ENCODE measurements at regions not wholly inside any gene's neighbourhood (a gene's known extent, or its start where the extent isn't known, plus 50 kb on each side); places are given as distances from the start of the nearest gene placed in this dataset.

- Histone ChIP-seq H3K4me3 (no peak overlapping the region), H3K27ac (no peak overlapping the region), H3K27me3 (no peaks in the 10 kb centered on the region), H3K36me3 (no peaks in the 10 kb centered on the region), H3K9me3 (no peaks in the 10 kb centered on the region), H3K4me1 (no peaks in the 10 kb centered on the region)
- TF ChIP-seq POLR2A (IDR thresholded peaks at IDR 0.05), result no peak
- TF ChIP-seq, protein P1, sequence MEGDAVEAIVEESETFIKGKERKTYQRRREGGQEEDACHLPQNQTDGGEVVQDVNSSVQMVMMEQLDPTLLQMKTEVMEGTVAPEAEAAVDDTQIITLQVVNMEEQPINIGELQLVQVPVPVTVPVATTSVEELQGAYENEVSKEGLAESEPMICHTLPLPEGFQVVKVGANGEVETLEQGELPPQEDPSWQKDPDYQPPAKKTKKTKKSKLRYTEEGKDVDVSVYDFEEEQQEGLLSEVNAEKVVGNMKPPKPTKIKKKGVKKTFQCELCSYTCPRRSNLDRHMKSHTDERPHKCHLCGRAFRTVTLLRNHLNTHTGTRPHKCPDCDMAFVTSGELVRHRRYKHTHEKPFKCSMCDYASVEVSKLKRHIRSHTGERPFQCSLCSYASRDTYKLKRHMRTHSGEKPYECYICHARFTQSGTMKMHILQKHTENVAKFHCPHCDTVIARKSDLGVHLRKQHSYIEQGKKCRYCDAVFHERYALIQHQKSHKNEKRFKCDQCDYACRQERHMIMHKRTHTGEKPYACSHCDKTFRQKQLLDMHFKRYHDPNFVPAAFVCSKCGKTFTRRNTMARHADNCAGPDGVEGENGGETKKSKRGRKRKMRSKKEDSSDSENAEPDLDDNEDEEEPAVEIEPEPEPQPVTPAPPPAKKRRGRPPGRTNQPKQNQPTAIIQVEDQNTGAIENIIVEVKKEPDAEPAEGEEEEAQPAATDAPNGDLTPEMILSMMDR (IDR thresholded peaks at IDR 0.05), result no peak
- no peak for DNase-seq
- intact Hi-C loops (cut with DNase I), result no loop called here
- 69 to 70% methylated on average over 3 of the region's 3 CpGs for WGBS, 2 donors
These were observed 230.5 kb upstream of the LRTM1 start for GRCh38 chr3:55158345-55158744.

DNA sequence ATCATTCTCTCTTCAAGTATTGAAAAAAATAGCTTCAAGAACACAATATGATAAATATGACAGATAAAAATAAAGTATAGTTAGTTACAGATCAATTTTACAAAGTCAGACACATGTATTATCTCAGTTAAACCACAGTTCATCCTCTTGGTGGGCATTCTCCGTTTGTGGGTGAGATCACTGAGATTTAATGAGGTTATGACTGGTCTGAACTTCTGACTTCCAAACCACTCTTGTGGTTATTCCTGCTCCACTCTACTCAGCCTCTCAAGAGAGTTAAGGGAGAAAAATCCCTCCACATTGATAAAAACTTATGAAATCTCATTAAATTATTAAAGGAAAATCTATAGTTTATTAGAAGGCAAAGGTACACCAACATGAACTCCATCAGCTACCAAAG lies 229.9 kb upstream of the LRTM1 start:
- H3K27ac ChIP-seq, result no peak overlapping the region
- no peaks in the 10 kb centered on the region for H3K4me1 ChIP-seq
- TF ChIP-seq, protein P1 (IDR thresholded peaks at IDR 0.05), result no peak
- no peak for TF ChIP-seq POLR2A (IDR thresholded peaks at IDR 0.05)
- no peak overlapping the region for H3K4me3 ChIP-seq
- H3K36me3 ChIP-seq, result no peaks in the 10 kb centered on the region
- H3K27me3 ChIP-seq, result no peaks in the 10 kb centered on the region
- DNase-seq, result no peak
- no peaks in the 10 kb centered on the region for H3K9me3 ChIP-seq
- intact Hi-C loops (cut with DNase I), result no loop called here
- WGBS, 2 donors, result 53 to 74% methylated on average over 1 of the region's 1 CpG

DNA sequence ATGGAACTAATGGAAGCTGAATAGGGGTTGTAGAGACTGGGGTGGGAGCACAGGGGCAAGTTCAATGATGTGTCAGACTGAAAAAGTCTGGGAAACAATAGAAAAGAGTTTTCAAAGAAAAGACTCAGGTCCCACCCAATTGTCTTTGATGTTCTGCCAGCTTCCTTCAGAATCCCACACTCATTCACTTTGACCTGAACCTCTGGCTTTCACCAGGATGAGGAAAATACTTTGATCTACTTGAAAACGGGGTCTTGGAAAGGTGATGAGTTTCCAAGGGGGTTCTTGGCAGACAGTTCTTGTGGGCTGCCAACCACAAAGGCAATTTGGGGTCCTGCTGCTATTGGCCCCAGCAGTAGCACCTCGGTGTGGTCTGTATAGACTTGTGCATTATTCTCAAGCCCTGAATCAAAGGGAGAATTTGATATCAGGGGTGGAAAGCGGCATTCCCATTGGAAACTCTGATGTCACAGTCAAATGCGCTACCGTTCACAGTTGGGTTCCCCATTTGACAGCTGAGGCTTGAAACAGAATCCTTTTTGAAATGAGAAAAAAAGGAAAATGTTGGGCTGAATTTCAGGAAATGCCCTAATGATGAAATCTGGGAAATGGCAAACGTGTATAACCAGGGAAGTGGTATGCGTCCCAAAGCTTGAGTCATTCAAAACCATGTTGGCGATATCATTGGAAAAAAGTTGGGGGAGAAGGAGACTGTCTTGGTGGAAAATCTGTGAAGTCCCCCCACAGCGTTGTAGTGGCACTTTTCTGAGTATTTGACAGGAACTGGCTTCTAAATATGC lies 229.2 kb upstream of the LRTM1 start:
- H3K4me1 ChIP-seq, result no peaks in the 10 kb centered on the region

GRCh38 chr3:55147856-55148720 lies 220.2 kb upstream of the LRTM1 start:
- no peaks in the 10 kb centered on the region for H3K27me3 ChIP-seq
- DNase-seq, result no peak
- H3K27ac ChIP-seq, result no peak overlapping the region
- TF ChIP-seq, protein P1 (IDR thresholded peaks at IDR 0.05), result no peak
- no peak for TF ChIP-seq POLR2A (IDR thresholded peaks at IDR 0.05)
- H3K4me3 ChIP-seq, result no peak overlapping the region
- no peaks in the 10 kb centered on the region for H3K9me3 ChIP-seq
- H3K36me3 ChIP-seq, result no peaks in the 10 kb centered on the region
- 69 to 75% methylated on average over 9 of the region's 9 CpGs for WGBS, 2 donors
- H3K4me1 ChIP-seq, result no peaks in the 10 kb centered on the region
- intact Hi-C loops (cut with DNase I), result no loop called here

More for the DNA sequence above, 229.2 kb upstream of the LRTM1 start:
- WGBS, 2 donors, result 69 to 71% methylated on average over 9 of the region's 9 CpGs
- DNase-seq, result no peak
- Histone ChIP-seq H3K36me3 (no peaks in the 10 kb centered on the region), H3K4me3 (no peak overlapping the region), H3K9me3 (no peaks in the 10 kb centered on the region), H3K27me3 (no peaks in the 10 kb centered on the region), H3K27ac (no peak overlapping the region)
- intact Hi-C loops (cut with DNase I), result no loop called here
- TF ChIP-seq, protein P1 (IDR thresholded peaks at IDR 0.05), result no peak
- no peak for TF ChIP-seq POLR2A (IDR thresholded peaks at IDR 0.05)

DNA sequence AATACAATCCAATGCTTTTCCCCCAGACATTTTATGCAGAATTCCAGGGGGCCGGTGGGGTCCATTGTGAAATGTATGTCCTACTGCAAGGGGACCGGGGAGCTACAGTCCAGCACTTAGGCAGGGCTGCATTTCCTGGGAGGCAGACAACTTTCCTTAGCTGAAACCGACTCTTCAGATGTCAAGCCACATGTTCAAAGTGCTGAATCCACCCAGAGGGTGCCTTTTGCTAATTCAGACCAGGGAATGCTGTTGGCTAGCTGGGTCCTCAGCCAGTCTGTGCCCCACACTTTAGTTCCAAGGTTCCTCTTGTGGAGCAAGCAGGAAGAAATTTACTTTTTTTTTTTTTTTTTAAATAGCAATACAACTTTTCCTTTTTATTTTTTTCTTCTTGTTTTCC lies 219.5 kb upstream of the LRTM1 start:
- no peak overlapping the region for H3K27ac ChIP-seq
- no peaks in the 10 kb centered on the region for H3K36me3 ChIP-seq
- intact Hi-C loops (cut with DNase I), result no loop called here
- TF ChIP-seq POLR2A (IDR thresholded peaks at IDR 0.05), result no peak
- TF ChIP-seq, protein P1 (IDR thresholded peaks at IDR 0.05), result no peak
- 63 to 80% methylated on average over 1 to 2 of the region's 3 CpGs for WGBS, 2 donors
- no peaks in the 10 kb centered on the region for H3K9me3 ChIP-seq
- no peaks in the 10 kb centered on the region for H3K27me3 ChIP-seq
- no peaks in the 10 kb centered on the region for H3K4me1 ChIP-seq
- H3K4me3 ChIP-seq, result no peak overlapping the region
- DNase-seq, result no peak
